ENCODE measurements at regions not wholly inside any gene's neighbourhood (a gene's known extent, or its start where the extent isn't known, plus 50 kb on each side); places are given as distances from the start of the nearest gene placed in this dataset.

DNA sequence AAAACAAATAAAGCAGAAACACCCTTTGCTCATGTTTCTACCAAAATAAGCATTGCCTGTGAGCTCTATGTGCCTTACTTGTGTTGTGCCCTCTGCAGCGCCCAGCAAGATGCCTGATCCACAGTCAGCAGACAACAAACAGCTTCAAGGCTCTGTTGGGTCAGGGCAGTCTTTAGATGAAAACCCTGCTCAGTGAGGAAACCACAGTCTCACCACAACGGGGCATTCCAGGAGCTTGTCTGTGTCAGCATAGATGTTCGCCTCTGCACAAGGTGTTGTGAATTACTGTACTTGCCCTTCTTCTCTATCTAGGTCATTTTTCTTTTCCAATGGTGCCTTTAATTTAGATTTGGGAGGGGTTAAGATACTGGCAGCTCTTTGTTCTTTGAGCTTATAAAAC lies 251.9 kb downstream of the COL4A1 start:
- TF ChIP-seq POLR2A (IDR thresholded peaks at IDR 0.05), result no peak
- TF ChIP-seq, protein P1, sequence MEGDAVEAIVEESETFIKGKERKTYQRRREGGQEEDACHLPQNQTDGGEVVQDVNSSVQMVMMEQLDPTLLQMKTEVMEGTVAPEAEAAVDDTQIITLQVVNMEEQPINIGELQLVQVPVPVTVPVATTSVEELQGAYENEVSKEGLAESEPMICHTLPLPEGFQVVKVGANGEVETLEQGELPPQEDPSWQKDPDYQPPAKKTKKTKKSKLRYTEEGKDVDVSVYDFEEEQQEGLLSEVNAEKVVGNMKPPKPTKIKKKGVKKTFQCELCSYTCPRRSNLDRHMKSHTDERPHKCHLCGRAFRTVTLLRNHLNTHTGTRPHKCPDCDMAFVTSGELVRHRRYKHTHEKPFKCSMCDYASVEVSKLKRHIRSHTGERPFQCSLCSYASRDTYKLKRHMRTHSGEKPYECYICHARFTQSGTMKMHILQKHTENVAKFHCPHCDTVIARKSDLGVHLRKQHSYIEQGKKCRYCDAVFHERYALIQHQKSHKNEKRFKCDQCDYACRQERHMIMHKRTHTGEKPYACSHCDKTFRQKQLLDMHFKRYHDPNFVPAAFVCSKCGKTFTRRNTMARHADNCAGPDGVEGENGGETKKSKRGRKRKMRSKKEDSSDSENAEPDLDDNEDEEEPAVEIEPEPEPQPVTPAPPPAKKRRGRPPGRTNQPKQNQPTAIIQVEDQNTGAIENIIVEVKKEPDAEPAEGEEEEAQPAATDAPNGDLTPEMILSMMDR (IDR thresholded peaks at IDR 0.05), result no peak

Measured in thyroid gland (tissue), 4 donors.